Mesendoderm (in vitro differentiated cells): ENCODE measurements at regions not wholly inside any gene's neighbourhood (a gene's known extent, or its start where the extent isn't known, plus 50 kb on each side); places are given as distances from the start of the nearest gene placed in this dataset.

ENCODE experiments used
- DNase-seq: peaks from one replicate; pipeline ENCODE4 v3.0.0; 2013
- H2AK5ac ChIP-seq: 2 replicates; pipeline ENCODE4 v1.6.1; 2013; ENCODE audit warnings: low read length, inconsistent platforms
- H2BK120ac ChIP-seq: 2 replicates; pipeline ENCODE4 v1.6.1; 2013; ENCODE audit warnings: low read depth, mild to moderate bottlenecking, low read length, moderate library complexity, mixed read lengths
- H2BK15ac ChIP-seq: replicated peaks from 2 replicates; pipeline ENCODE4 v1.6.1; 2013; ENCODE audit warnings: low read depth, mild to moderate bottlenecking, moderate library complexity
- H2BK5ac ChIP-seq: 2 replicates; pipeline ENCODE4 v1.6.1; 2013; ENCODE audit warnings: low read length, inconsistent platforms
- H3K18ac ChIP-seq: 2 replicates; pipeline ENCODE4 v1.6.1; 2013; ENCODE audit warnings: mild to moderate bottlenecking, low read length, mixed read lengths
- H3K23ac ChIP-seq: one replicate; pipeline ENCODE4 v1.6.1; 2013; ENCODE audit warnings: low read length
- H3K27ac ChIP-seq: 2 replicates; pipeline ENCODE4 v1.5.1; 2013; ENCODE audit warnings: low read depth, mild to moderate bottlenecking, inconsistent platforms, low read length, moderate library complexity
- H3K27me3 ChIP-seq: 2 replicates; pipeline ENCODE4 v1.6.1; 2013; ENCODE audit warnings: low read length, control low read depth, mild to moderate bottlenecking, inconsistent platforms; ENCODE audit not compliant: insufficient read depth, poor library complexity
- H3K36me3 ChIP-seq: 2 replicates; pipeline ENCODE4 v1.6.1; 2013; ENCODE audit warnings: low read length, inconsistent platforms; ENCODE audit not compliant: control insufficient read depth, insufficient read depth
- H3K4ac ChIP-seq: one replicate; pipeline ENCODE4 v1.6.1; 2013; ENCODE audit warnings: low read depth, mild to moderate bottlenecking, low read length, moderate library complexity
- H3K4me1 ChIP-seq: 2 replicates; pipeline ENCODE4 v1.6.1; 2013; ENCODE audit warnings: low read depth, low read length, inconsistent platforms; ENCODE audit not compliant: control insufficient read depth
- H3K4me2 ChIP-seq: 2 replicates; pipeline ENCODE4 v1.6.1; 2013; ENCODE audit warnings: low read length
- H3K4me3 ChIP-seq: 2 replicates; pipeline ENCODE4 v1.5.1; 2013; ENCODE audit warnings: mild to moderate bottlenecking, low read length
- H3K56ac ChIP-seq: one replicate; pipeline ENCODE4 v1.6.1; 2013; ENCODE audit warnings: low read length
- H3K79me1 ChIP-seq: 2 replicates; pipeline ENCODE4 v1.6.1; 2013; ENCODE audit warnings: low read length, inconsistent platforms
- H3K79me2 ChIP-seq: 2 replicates; pipeline ENCODE4 v1.6.1; 2013; ENCODE audit warnings: mild to moderate bottlenecking, low read length; ENCODE audit not compliant: control insufficient read depth, insufficient read depth
- H3K9ac ChIP-seq: 2 replicates; pipeline ENCODE4 v1.6.1; 2013; ENCODE audit warnings: low read length, inconsistent platforms
- H4K5ac ChIP-seq: one replicate; pipeline ENCODE4 v1.6.1; 2013; ENCODE audit warnings: low read length
- H4K8ac ChIP-seq: one replicate; pipeline ENCODE4 v1.6.1; 2013; ENCODE audit warnings: low read depth, mild to moderate bottlenecking, control low read depth, low read length, moderate library complexity
- WGBS: extraction: QIAGEN DNeasy Blood & Tissue Kit; methylation state at CpG from one replicate; pipeline ENCODE4 v1.1.7; 2013; ENCODE audit warnings: low lambda C conversion rate, missing lambda C conversion rate; ENCODE audit not compliant: insufficient coverage; ENCODE audit errors: extremely low coverage; 5-methylcytosine and 5-hydroxymethylcytosine counted together

- no peak overlapping the region for H3K27ac ChIP-seq
- WGBS, result no CpG with 5 or more reads among the region's 2 CpGs
These were observed 80.2 kb downstream of the WNT5A start for GRCh38 chr3:55406696-55407425.

GRCh38 chr3:55405436-55405835 lies 81.7 kb downstream of the WNT5A start:
- Histone ChIP-seq H2AK5ac (no peak overlapping the region), H4K8ac (no peak overlapping the region), H4K5ac (no peak overlapping the region), H3K27me3 (no peaks in the 10 kb centered on the region), H3K4me2 (no peak overlapping the region), H2BK120ac (no peak overlapping the region), H2BK5ac (no peak overlapping the region), H3K27ac (no peak overlapping the region), H3K36me3 (no peaks in the 10 kb centered on the region), H3K4me1 (no peaks in the 10 kb centered on the region), H3K23ac (no peak overlapping the region), H3K9ac (no peak overlapping the region), H3K79me2 (no peaks in the 10 kb centered on the region), H3K4me3 (no peak overlapping the region), H3K56ac (no peak overlapping the region), H3K79me1 (no peaks in the 10 kb centered on the region), H2BK15ac (no peak overlapping the region), H3K4ac (no peak overlapping the region), H3K18ac (no peak overlapping the region)
- no CpG with 5 or more reads among the region's 8 CpGs for WGBS
- DNase-seq, result peak; percentile 92

More at GRCh38 chr3:55406696-55407425, 80.2 kb downstream of the WNT5A start:
- Histone ChIP-seq H3K79me2 (no peaks in the 10 kb centered on the region), H3K4me2 (no peak overlapping the region), H2BK5ac (no peak overlapping the region), H3K4me3 (no peak overlapping the region), H3K56ac (no peak overlapping the region), H3K36me3 (no peaks in the 10 kb centered on the region), H3K79me1 (no peaks in the 10 kb centered on the region), H3K23ac (no peak overlapping the region), H4K5ac (no peak overlapping the region), H3K4ac (no peak overlapping the region), H3K9ac (no peak overlapping the region), H3K18ac (no peak overlapping the region), H2BK15ac (no peak overlapping the region), H3K27me3 (no peaks in the 10 kb centered on the region), H2AK5ac (no peak overlapping the region), H3K4me1 (no peaks in the 10 kb centered on the region), H2BK120ac (no peak overlapping the region), H4K8ac (no peak overlapping the region)
- DNase-seq, result no peak

- Histone ChIP-seq H3K4me2 (no peak overlapping the region), H3K4me3 (no peak overlapping the region), H3K27ac (no peak overlapping the region), H3K18ac (no peak overlapping the region), H3K4me1 (no peaks in the 10 kb centered on the region), H4K5ac (no peak overlapping the region), H3K9ac (no peak overlapping the region), H3K4ac (no peak overlapping the region), H2BK15ac (no peak overlapping the region), H2BK5ac (no peak overlapping the region), H4K8ac (no peak overlapping the region), H3K79me1 (no peaks in the 10 kb centered on the region), H3K27me3 (no peaks in the 10 kb centered on the region), H3K56ac (no peak overlapping the region), H2BK120ac (no peak overlapping the region), H3K79me2 (no peaks in the 10 kb centered on the region), H2AK5ac (no peak overlapping the region), H3K23ac (no peak overlapping the region), H3K36me3 (no peaks in the 10 kb centered on the region)
- DNase-seq, result peak; percentile 76
- no CpG with 5 or more reads among the region's 4 CpGs for WGBS
These were observed 84.1 kb downstream of the WNT5A start for GRCh38 chr3:55402886-55403609.

- H4K5ac ChIP-seq, result no peak overlapping the region
- H3K79me1 ChIP-seq, result no peaks in the 10 kb centered on the region
- H2BK15ac ChIP-seq, result no peak overlapping the region
- H2BK120ac ChIP-seq, result no peak overlapping the region
- H3K27ac ChIP-seq, result no peak overlapping the region
- no peak overlapping the region for H3K23ac ChIP-seq
- no peaks in the 10 kb centered on the region for H3K79me2 ChIP-seq
- H3K9ac ChIP-seq, result no peak overlapping the region
- H3K36me3 ChIP-seq, result no peaks in the 10 kb centered on the region
- H3K27me3 ChIP-seq, result no peaks in the 10 kb centered on the region
- no peak overlapping the region for H3K4me3 ChIP-seq
- no peak overlapping the region for H2BK5ac ChIP-seq
- no peak overlapping the region for H3K4me2 ChIP-seq
- H2AK5ac ChIP-seq, result no peak overlapping the region
- H3K56ac ChIP-seq, result no peak overlapping the region
- H4K8ac ChIP-seq, result no peak overlapping the region
- H3K4me1 ChIP-seq, result no peaks in the 10 kb centered on the region
- H3K18ac ChIP-seq, result no peak overlapping the region
- no peak overlapping the region for H3K4ac ChIP-seq
- no peak for DNase-seq
These were observed 106.5 kb downstream of the WNT5A start for GRCh38 chr3:55380561-55380960.

GRCh38 chr3:55376753-55377347 lies 110.3 kb downstream of the WNT5A start:
- H3K27me3 ChIP-seq, result no peaks in the 10 kb centered on the region
- H3K56ac ChIP-seq, result no peak overlapping the region
- no CpG with 5 or more reads among the region's 3 CpGs for WGBS
- H2AK5ac ChIP-seq, result no peak overlapping the region
- no peak overlapping the region for H3K18ac ChIP-seq
- DNase-seq, result peak; percentile 16
- H3K4me3 ChIP-seq, result no peak overlapping the region
- H3K27ac ChIP-seq, result no peak overlapping the region
- no peak overlapping the region for H3K4me2 ChIP-seq
- no peak overlapping the region for H4K5ac ChIP-seq
- no peak overlapping the region for H3K4ac ChIP-seq
- H4K8ac ChIP-seq, result no peak overlapping the region
- H2BK5ac ChIP-seq, result no peak overlapping the region
- no peak overlapping the region for H3K9ac ChIP-seq
- no peak overlapping the region for H2BK15ac ChIP-seq
- H3K23ac ChIP-seq, result no peak overlapping the region
- H3K79me2 ChIP-seq, result no peaks in the 10 kb centered on the region
- no peaks in the 10 kb centered on the region for H3K4me1 ChIP-seq
- H3K79me1 ChIP-seq, result no peaks in the 10 kb centered on the region
- H2BK120ac ChIP-seq, result no peak overlapping the region
- no peaks in the 10 kb centered on the region for H3K36me3 ChIP-seq
